NOMO-1 (cell line): ENCODE measurements at regions not wholly inside any gene's neighbourhood (a gene's known extent, or its start where the extent isn't known, plus 50 kb on each side); places are given as distances from the start of the nearest gene placed in this dataset.
"Not testable (repeated sequence)": the region's sequence is repeated elsewhere in the genome, so short reads cannot be mapped to it uniquely, and the experiment has no call there.

Experiments used
- DNase-seq, 2 experiments: peaks; one replicate each; lab custom pipeline; 2025; ENCODE audit not compliant: unreplicated experiment in 2 of 2; lab: John Stamatoyannopoulos, UW

- no peak for DNase-seq
Measured at GRCh38 chr14:83709116-83709515, 1820.8 kb upstream of the FLRT2 start.

GRCh38 chr14:83711046-83711445 is 1818.9 kb upstream of the FLRT2 start:
- DNase-seq = no peak

DNA sequence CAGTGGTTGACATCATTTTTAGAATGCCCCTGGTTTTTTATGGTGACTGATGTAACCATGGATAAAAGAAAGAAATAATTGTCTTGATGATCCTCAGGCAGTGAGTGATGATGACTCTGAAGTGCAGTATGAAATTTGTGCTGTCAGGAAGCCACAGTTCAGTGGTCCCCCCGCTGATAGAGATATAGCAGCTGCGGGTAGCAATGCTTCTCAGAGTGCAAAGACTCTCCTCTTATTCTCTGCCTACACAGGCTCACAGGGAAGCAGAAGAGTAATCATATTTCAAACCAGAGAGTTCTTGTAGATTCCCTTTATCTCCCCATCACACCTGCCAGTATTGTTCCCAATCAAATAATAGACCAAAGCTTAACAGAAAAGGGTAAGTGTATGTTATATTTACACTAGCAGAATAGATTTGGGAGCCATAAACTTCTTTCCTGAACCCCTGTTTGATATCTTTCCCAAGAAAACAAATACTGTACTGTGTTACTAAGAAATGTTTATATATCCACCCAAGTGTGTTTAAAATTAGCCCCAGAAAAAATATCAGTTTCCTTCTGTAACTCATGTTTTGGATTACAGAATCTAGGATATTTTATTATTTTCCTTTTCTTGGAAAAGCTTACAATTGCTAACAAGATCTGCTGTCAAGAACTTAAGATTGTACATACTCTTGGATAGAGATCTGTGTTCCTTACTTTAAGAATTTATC is 1817.4 kb upstream of the FLRT2 start:
- DNase-seq = no peak

DNA sequence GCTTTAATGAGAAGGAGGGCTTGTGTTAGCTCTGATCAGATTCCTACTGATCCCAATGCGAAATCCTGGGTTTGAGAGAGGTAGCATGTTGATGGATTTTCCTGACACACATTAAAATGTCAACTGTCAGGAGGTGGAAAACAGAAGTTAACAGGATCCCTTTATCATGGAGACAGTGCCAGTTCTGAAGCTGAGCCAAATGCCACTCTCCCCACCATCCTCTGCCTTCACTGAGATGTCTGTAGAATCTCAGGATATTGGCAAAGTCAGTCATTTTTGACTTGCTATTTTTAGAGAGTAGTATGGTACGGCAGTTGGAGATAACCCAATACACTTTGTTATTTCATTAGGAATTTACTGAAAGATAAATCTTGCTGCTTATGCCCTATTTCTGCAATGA is 1816.2 kb upstream of the FLRT2 start:
- no peak for DNase-seq

GRCh38 chr14:83714151-83714550 is 1815.8 kb upstream of the FLRT2 start:
- DNase-seq = no peak

GRCh38 chr14:83719435-83719834 is 1810.5 kb upstream of the FLRT2 start:
- DNase-seq = not testable (repeated sequence)

DNA sequence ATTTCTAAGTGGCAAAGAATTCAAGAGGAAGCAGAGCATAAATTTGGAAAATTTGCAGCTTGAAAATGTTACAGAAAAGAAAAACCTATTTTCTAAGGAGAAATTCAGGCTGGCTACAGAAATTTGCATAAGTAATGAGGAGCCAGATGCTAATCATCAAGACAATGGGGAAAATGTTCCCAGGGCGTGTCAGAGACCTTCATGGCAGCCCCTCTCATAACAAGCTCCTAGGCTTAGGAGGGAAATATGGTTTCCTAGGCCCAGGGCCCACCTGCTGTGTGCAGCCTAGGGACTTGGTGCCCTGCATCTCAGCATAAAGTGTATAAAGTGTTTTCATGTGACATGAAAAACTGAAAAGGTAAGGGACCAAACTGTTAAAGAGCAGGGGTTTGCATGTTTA is 1796.3 kb upstream of the FLRT2 start:
- DNase-seq = no peak

DNA sequence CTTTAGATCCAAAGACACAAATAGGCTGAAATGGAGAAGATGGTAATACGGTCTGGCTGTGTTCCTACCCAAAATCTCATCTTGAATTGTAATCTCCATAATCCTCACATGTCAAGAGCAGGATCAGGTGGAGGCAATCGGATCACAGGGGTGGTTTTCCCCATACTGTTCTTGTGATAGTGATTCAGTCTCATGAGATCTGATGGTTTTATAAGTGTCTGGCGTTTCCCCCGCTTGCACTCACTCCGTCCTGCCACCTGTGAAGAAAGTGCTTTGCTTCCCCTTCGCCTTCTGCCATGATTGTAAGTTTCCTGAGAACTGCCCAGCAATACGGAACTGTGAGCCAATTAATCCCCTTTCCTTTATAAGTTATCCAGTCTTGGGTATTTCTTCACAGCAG is 1795.5 kb upstream of the FLRT2 start:
- DNase-seq = no peak

DNA sequence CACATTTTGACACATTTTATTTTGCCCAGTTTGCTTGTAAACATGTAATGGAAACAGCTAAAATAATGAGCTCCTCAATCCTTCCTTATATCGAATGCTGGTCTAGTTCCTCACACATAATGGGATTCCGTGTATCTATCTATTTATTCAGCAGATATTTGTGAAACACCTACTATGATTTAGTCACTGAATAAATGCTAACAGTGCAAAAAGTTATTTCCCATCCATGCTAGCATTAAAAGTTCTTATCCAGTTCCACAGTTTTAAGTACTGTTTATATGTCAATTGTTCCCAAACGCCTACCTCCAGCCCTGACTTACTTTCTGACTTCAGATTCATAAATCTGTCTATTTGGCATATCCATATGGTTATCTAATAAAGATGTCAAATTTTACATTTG is 1788.7 kb upstream of the FLRT2 start:
- no peak for DNase-seq

GRCh38 chr14:83744224-83744623 is 1785.7 kb upstream of the FLRT2 start:
- no peak for DNase-seq

DNA sequence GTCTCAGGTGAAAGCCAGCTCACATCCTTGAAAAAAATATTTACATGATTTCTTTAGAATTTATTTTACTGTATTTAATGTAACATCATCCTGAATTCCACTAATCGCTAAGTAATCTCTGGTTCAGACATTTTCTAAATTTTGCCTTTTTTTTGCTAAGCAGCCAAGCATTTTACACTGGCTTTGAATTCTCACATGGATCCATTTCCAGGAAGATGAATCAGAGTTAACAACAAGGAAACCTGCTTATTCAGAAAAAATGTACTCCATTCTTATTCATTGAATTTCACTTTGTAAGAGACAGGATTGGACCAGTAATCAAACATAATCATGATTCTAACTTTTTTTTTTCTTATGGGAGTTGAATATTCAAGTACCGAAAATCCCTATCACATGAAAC is 1785.1 kb upstream of the FLRT2 start:
- DNase-seq = no peak

- DNase-seq = no peak
Measured at GRCh38 chr14:83746336-83746735, 1783.6 kb upstream of the FLRT2 start.

DNA sequence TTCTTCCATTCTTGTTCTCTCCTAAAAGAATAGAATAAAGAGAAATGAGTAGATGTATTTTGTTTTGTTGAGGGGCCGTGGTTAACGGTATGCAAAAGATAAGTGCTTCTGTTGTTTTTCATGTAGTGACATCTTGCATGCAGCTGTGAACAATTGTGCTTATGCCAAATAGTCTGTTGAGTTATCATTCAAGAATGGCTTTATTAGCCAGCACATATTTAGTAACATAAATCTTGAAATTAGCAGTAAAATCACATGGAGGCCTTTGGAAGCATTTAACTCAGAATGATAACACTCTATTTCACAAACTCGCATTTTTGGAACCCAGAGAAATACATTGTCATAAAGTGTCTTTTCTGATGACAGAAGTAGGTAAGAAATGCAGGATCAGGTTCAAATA is 1772.0 kb upstream of the FLRT2 start:
- DNase-seq = no peak

DNA sequence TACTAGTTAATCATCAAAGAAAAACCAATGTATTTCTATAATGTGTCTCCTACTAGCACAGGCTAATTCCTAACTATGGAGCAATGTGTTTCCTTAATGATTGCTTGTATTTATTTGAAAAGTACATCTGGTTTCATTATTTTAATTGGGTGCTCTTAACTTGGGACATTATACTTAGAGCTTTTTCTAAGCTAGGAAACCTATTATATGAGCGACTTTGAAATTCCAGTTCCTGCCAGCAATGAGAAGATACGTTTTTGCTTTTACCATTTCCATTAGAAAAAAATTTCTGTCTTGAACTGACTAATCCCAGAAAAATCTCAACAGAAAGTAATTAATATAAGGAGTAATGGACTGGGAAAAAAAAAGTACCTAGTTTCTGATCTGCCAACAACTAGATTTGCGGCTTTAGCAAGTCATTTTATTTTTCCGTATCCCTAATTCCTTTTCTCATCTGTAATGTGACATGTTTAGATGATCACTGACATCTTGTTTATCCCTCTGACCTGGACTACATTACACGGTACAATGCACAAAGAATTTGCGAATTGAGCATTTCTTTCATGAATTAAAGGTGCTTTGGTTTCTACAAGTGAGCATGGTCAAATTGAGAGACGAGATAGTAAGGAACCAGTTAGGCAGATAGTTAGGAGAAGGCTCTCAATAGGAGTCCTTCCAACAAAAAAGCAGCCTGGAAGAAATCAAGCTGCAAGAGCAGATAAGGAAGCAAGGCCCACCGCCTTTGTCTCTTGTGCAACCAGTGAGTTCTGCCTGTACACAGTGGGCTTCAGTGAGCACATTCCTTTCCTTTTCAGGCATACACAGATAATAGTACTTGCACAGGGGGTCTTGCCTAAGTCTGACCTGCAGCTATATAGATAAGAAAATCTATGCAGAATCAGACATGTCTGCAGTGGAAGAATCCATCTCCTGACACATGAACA is 1765.0 kb upstream of the FLRT2 start:
- no peak for DNase-seq

DNA sequence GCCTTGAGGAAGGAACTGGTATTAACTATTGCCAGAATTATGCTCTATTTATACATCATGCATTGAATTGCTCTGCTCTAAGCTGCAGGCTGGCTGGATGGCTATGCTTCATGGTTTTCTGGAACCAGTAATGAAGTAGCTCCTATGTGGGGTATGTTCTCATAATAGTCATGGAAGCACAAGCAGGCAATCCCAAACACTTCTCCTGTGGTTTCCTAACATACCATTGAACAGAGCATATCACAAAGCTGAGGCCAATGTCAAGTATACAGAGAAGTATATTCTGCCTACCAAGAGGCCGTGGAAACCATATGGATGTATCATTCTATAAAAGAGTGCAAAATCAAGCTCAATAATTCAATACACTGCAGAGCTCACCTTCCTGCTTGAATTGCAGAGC is 1752.4 kb upstream of the FLRT2 start:
- no peak for DNase-seq

DNA sequence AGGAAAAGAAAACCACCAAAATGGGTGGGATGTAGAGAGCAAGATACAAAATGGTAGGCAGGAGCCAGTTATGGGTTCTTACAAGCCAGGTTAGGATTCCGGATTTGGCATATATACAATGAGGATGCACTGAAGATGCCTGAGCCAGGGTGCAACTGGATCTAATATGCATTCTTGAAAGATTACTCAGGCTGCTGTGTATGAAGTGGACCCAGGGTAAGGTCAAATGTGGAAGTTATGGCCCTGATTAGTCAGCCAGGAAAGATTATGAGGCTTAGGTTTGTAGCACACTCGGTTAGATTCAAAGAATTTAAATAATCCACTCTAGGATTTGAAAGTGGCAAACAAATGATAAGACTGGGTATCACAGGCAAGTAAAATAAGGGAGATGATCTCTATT is 1750.7 kb upstream of the FLRT2 start:
- no peak for DNase-seq

DNA sequence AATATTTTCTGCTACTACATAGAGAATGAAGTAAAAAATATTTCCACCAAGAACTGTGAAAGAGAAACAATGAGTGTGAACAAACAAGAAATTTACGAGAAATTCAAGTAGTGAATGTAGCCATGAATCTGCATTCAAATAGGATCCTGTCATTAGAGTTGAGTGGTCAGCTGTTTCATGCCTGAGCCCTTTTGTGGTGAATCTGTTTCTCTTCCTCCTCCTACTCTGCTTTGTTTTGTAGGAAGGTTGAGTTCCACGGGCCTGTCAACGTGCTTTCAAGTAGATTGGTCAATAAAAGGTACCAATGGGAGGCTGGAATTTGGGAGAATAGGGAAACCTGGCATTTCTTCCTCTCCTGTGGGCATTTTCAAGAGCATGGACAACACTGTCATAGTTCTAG is 1749.6 kb upstream of the FLRT2 start:
- no peak for DNase-seq

DNA sequence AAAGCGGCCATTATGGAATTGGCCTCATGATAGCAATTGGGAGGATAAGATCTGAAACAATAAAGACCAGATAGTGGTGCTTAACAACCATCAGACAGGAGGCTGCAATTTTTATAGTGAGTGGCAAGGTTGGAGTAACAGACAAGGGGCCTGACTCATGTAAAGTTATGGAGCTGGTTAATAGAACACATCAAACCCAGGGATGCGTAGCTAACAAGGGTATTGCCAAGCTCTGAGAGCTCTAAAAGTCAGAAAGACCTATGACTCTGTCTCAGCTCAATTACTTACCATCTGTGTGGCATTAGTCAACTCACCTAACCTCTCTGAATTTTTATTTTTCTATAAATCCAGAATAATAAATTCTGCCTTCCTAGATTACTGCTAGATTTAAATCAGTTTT is 1731.5 kb upstream of the FLRT2 start:
- DNase-seq = no peak

DNA sequence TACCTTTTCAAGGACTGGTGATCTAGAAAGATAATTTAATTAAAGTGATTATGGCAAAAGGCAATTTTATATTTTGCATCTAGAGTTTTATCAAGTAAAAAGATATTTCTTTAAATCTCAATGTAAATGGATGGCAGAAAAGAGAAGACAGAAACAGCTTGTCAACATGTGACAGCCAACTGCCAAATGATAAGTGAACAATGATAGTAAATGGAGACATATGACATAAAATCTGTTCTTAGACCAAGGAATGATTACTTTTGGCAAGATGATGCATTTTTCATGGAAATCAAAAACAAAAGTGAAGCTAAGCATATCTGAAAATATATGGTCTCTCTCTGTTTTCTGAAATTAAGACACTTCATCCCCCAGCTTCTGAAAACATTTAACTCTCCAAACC is 1730.7 kb upstream of the FLRT2 start:
- no peak for DNase-seq

GRCh38 chr14:83814896-83815295 is 1715.0 kb upstream of the FLRT2 start:
- DNase-seq = no peak

GRCh38 chr14:83816761-83817160 is 1713.2 kb upstream of the FLRT2 start:
- DNase-seq = no peak

DNA sequence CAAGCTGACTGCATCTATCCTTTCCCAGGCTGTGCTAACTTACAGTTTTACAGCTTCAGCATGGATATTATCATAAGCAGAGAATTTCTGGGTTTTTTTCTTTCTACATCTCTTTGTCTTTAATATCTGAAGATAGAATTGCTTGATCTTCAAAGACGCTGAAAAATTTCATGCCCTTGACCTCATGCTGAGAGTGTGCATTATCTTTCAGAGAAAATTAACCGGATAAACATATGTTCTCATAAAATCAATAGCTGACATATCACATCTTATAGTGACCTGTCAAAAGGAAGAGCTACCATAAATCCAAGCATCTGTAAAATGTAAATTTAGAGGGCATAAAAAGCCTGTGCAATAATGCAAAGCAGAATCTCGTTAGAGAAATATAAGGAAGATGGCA is 1704.1 kb upstream of the FLRT2 start:
- DNase-seq = no peak
